Type B pancreatic cell (in vitro differentiated cells): ENCODE measurements at regions not wholly inside any gene's neighbourhood (a gene's known extent, or its start where the extent isn't known, plus 50 kb on each side); places are given as distances from the start of the nearest gene placed in this dataset.
"Not testable (repeated sequence)": the region's sequence is repeated elsewhere in the genome, so short reads cannot be mapped to it uniquely, and the experiment has no call there.

Experiments
- DNase-seq: peaks from one replicate; pipeline ENCODE4 v3.0.0; 2021; ENCODE audit warnings: mixed read lengths; ENCODE audit not compliant: unreplicated experiment; ENCODE audit errors: extremely low spot score
- H3K27ac Mint-ChIP-seq: 2 replicates; pipeline ENCODE4 v1.8.0; 2021; ENCODE audit warnings: mild to moderate bottlenecking, mixed read lengths
- H3K27me3 Mint-ChIP-seq: 2 replicates; pipeline ENCODE4 v1.8.0; 2021; ENCODE audit warnings: mixed read lengths
- H3K36me3 Mint-ChIP-seq: 2 replicates; pipeline ENCODE4 v1.8.0; 2021; ENCODE audit warnings: mixed read lengths
- H3K4me1 Mint-ChIP-seq: one replicate; pipeline ENCODE4 v1.8.0; 2021; ENCODE audit warnings: mixed read lengths; ENCODE audit not compliant: unreplicated experiment
- H3K4me3 Mint-ChIP-seq: 2 replicates; pipeline ENCODE4 v1.8.0; 2021; ENCODE audit warnings: mild to moderate bottlenecking, mixed read lengths
- H3K9me3 Mint-ChIP-seq: 2 replicates; pipeline ENCODE4 v1.8.0; 2021; ENCODE audit warnings: mixed read lengths
- CTCF ChIP-seq: fragments of 200-600 bp; sonication (generic); conservative IDR thresholded peaks from 2 replicates; pipeline ENCODE4 v1.5.0; 2021; ENCODE audit warnings: antibody characterized with exemption, mild to moderate bottlenecking

- H3K27ac Mint-ChIP-seq, H3K36me3 Mint-ChIP-seq, H3K27me3 Mint-ChIP-seq, DNase-seq, H3K4me3 Mint-ChIP-seq, H3K4me1 Mint-ChIP-seq: not testable (repeated sequence)
- peaks cover 17% of the 10 kb centered on the region for H3K9me3 Mint-ChIP-seq
Observed at GRCh38 chr14:105775349-105775923, 249.1 kb downstream of the TMEM121 start.

GRCh38 chr14:105776112-105776511 is 249.7 kb downstream of the TMEM121 start:
- not testable (repeated sequence) for H3K4me3 Mint-ChIP-seq, H3K27me3 Mint-ChIP-seq, H3K27ac Mint-ChIP-seq

GRCh38 chr14:105776924-105777323 is 250.5 kb downstream of the TMEM121 start:
- H3K36me3 Mint-ChIP-seq = no peaks in the 10 kb centered on the region
- H3K9me3 Mint-ChIP-seq = peaks cover 17% of the 10 kb centered on the region
- no peak for TF ChIP-seq CTCF
- DNase-seq = no peak
- H3K4me1 Mint-ChIP-seq = no peaks in the 10 kb centered on the region
- H3K4me3 Mint-ChIP-seq = no peak overlapping the region
- H3K27ac Mint-ChIP-seq = no peak overlapping the region
- H3K27me3 Mint-ChIP-seq = no peaks in the 10 kb centered on the region

More at GRCh38 chr14:105776112-105776511, 249.7 kb downstream of the TMEM121 start:
- DNase-seq, H3K36me3 Mint-ChIP-seq, H3K4me1 Mint-ChIP-seq: not testable (repeated sequence)
- H3K9me3 Mint-ChIP-seq = peaks cover 17% of the 10 kb centered on the region

- Mint-ChIP-seq H3K4me1 (no peaks in the 10 kb centered on the region), H3K36me3 (no peaks in the 10 kb centered on the region), H3K9me3 (peaks cover 7% of the 10 kb centered on the region), H3K27ac (no peak overlapping the region), H3K27me3 (no peaks in the 10 kb centered on the region), H3K4me3 (no peak overlapping the region)
- TF ChIP-seq CTCF = no peak
- no peak for DNase-seq
Observed at GRCh38 chr14:105783707-105784106, 257.3 kb downstream of the TMEM121 start.

- Mint-ChIP-seq H3K27me3 (no peaks in the 10 kb centered on the region), H3K36me3 (no peaks in the 10 kb centered on the region), H3K4me3 (no peak overlapping the region), H3K9me3 (peaks cover 14% of the 10 kb centered on the region), H3K27ac (no peak overlapping the region), H3K4me1 (no peaks in the 10 kb centered on the region)
- no peak for TF ChIP-seq CTCF
- no peak for DNase-seq
Observed at GRCh38 chr14:105793836-105794235, 267.5 kb downstream of the TMEM121 start.

GRCh38 chr14:105797546-105797945 is 271.2 kb downstream of the TMEM121 start:
- Mint-ChIP-seq H3K9me3 (peaks cover 14% of the 10 kb centered on the region), H3K27ac (no peak overlapping the region), H3K27me3 (no peaks in the 10 kb centered on the region), H3K36me3 (no peaks in the 10 kb centered on the region), H3K4me1 (no peaks in the 10 kb centered on the region), H3K4me3 (no peak overlapping the region)
- no peak for TF ChIP-seq CTCF
- no peak for DNase-seq

GRCh38 chr14:105805701-105806100 is 279.3 kb downstream of the TMEM121 start:
- Mint-ChIP-seq H3K4me1 (no peaks in the 10 kb centered on the region), H3K9me3 (peaks cover 5% of the 10 kb centered on the region), H3K27me3 (no peaks in the 10 kb centered on the region), H3K4me3 (no peak overlapping the region), H3K27ac (no peak overlapping the region), H3K36me3 (no peaks in the 10 kb centered on the region)
- no peak for TF ChIP-seq CTCF
- DNase-seq = no peak
